COLO829 (cell line): ENCODE measurements at regions not wholly inside any gene's neighbourhood (a gene's known extent, or its start where the extent isn't known, plus 50 kb on each side); places are given as distances from the start of the nearest gene placed in this dataset.
A peak's percentile ranks its signal among the peaks of the same experiment; 100 is the strongest.
"Not testable (repeated sequence)": the region's sequence is repeated elsewhere in the genome, so short reads cannot be mapped to it uniquely, and the experiment has no call there.

Source experiments
- DNase-seq: peaks from one replicate; pipeline ENCODE4 v3.0.0; 2012; ENCODE audit warnings: low spot score

DNA sequence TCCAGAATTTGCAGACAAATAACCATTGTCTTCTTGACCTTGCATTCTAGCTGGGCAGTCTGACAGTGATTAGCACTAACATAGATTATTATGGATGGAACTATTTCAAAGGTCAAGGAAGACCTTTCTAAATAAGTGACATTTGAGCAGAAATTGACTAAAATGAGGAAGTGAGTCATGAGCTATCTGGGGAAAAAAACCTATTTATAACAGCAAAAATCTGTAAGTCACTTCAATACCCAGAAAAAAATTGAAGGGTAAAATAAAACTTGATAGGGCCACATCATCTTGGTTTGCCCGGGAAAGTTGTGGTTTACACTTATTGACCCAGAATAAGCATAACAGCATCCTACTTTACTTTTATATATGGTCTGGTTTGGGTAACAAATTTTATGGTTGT lies 414.6 kb upstream of the HS3ST1 start:
- peak; percentile 3 for DNase-seq

DNA sequence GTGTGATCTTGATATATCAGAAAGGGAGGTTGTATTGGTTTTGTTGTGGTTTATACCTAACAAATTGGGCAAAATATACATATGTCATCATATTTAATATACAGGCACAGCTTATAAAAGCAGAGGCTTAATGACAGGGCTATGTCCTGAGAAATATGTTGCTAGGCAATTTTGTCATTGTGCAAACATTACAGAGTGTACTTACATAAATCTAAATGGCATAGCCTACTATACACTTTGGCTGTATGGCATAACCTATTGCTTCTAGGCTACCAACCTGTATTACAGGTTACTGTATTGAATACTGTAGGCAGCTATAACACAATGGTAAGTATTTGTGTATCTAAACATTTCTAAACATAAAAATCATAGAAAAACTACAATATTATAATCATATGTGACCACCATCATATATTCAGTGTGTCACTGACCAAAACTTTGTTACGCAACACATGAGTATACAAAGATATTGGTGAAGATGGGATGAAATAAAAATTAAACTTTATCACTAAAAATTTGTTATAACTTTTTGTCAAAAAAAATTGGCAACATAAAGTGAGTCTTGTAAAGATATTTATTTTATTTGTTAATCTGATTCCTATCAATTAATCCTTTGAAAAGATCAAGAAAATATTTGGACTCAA lies 414.0 kb upstream of the HS3ST1 start:
- DNase-seq = no peak

DNA sequence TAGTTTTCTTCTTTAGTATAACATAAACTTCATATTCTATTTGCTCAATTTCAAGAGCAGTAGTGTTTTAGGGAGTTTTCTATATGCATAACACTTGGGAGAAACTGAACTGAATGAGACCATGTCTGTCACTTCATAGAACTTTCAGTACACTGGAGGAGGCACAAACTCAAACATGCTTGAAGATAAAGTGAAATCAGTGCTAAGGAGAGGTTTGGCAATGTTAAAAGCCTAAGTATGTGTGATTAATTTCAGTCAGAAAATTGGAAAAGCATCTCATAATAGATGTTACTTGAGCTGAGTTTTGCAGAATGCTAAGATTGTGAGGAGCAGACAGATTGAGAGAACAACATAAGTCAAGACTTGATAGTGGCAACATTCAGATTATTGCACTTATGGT lies 411.2 kb upstream of the HS3ST1 start:
- no peak for DNase-seq

DNA sequence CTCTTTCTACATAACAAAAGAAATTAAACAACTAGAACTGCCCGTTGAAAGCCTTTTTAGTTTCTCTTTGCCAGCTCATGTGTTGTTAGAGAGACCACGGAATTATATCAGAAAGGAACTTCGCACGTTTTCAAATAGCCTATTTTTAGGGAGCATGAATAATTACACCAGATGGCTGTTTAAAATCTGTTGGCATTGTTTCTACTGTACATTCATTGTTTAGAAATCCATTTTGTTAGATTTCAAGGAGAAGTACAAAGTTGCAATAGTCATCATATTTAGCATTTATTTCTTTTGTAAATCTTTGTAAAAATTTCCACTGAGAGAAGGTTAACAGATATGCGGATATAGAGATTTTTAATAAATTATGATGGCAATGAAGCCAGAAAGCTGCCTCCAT lies 403.0 kb upstream of the HS3ST1 start:
- DNase-seq = no peak

DNA sequence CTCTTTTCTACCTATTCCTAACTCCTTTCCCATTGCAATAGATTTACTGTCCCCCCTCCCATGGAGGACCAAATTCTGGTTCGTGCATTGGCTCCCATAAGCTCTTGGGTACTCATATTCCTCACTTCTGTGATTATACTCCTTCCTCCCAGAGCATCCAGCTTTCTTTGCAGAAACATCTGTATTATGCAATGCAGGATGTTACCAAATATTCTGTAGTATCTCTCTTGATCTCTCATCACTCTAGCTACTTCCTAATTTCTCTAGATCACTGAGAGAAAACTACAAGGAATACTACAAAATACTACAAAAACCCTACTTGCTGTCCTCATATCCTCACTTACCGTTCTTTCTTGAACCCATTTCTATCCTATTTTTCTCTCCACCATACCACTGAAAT lies 395.9 kb upstream of the HS3ST1 start:
- DNase-seq = no peak

DNA sequence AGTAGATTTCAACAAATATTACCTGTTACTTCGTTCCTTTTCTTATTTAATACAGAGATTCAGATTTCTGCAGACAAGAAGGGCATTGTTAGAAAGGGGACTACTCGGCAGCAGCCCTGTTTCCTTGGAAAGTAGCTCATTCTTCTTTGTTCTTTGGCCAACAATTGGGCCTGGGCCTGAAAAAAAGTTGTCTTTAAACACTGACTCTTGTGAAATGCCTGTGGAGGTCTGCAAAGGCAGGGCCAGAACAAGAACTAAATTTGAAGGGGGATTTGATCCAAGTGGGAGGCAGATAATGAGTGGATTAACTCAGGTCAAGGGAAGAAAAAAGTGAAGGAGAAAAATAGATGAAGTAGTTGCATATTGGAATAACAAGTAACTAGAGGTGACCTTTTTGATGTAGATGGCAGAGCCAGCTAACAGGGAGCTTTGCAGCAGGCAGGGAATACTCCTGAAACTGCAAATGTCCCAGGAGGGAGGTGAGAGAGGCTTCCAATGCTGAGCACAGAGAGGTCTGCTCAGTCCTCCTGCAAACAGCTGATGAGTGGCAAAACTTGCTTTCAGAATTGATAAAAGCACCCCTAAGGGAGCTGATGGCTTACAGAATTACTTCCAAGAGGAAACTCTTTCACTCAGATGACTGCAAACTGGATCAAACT lies 393.2 kb upstream of the HS3ST1 start:
- peak; percentile 3 for DNase-seq

DNA sequence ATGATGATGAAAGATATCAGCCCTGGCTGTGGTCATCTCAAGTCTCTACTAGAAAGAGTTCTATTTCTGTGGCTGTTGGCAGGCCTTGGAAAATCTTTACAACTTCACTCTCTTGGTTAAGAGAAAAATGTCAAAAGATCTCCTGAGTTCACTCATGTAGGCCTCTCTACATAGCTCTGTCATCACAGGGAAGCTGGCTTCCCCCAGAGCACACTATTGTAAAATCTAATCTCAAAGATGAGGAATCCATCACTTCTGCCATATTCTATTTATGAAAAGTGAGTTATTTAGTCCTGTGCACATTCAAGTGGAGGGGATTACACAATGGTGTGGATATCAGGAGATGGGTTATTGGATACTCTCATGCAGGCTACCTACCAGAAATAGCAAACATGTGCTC lies 388.4 kb upstream of the HS3ST1 start:
- DNase-seq = no peak

DNA sequence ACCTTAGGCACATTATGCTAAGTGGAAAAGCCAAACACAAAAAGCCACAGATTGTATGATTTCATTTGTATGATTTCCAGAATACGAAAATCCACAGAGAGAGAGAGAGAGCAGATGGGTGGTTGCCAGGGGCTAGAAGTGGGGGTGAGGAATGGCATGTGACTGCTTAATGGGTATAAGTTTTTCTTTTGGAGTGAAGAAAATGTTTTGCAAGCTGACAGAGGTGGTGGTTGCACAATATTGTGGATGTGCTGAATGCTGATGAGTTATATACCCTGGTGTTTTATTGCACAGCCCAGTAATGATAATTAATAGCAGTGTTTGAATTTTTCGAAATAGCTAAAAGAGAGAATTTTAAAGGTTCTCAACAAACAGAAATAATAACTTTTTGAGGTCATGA lies 386.1 kb upstream of the HS3ST1 start:
- no peak for DNase-seq

DNA sequence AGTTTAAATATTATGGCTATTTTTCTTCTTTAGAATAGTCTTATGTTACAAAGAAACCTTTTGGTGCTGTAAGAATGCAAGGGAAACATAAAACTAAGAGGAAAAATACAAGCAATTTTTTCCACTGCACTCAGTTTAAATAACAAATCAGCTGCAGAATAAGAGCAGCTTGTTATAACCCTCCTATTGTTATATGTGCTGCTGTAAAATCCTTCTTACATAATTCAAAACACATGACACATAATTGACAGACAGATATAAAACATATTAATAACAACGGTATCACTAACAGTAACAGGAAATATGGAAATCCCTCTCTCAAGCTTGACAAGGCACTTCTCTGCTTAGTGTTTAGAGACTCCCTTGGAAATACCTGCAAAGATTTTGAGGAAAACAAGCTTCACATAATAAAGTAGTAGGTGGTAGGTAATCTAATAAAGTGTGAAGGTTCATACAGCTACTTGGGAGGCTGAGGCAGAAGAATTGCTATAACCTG lies 385.3 kb upstream of the HS3ST1 start:
- DNase-seq = no peak

DNA sequence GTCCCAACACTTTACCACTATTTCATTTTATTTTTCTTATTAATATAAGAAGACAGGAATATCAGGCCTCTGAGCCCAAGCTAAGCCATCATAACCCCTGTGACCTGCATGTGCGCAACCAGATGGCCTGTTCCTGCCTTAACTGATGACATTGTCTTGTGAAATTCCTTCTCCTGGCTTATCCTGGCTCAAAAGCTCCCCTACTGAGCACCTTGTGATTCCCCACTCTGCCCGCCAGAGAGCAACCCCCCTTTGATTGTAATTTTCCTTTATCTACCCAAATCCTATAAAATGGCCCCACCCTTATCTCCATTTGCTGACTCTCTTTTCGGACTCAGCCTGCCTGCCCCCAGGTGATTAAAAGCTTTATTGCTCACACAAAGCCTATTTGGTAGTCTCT lies 382.8 kb upstream of the HS3ST1 start:
- not testable (repeated sequence) for DNase-seq

DNA sequence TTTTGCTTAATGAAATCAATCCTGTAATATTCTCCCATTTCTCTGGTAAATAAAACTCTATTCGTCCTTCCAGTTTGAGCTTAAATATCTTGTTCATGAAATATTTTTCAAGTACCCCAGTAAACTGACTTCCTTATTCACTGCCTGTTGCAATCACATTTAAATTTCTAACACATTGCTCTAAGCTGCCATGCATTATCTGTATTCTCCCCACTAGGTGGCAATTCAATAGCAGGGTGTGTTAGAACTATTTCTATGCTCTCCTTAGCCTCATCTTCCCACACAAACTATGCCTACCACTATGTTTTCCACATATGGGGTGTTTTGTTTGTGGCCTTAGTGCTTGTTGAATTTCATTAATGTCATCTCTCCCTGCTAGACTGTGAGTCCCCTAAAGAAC lies 377.1 kb upstream of the HS3ST1 start:
- peak; percentile 33 for DNase-seq

DNA sequence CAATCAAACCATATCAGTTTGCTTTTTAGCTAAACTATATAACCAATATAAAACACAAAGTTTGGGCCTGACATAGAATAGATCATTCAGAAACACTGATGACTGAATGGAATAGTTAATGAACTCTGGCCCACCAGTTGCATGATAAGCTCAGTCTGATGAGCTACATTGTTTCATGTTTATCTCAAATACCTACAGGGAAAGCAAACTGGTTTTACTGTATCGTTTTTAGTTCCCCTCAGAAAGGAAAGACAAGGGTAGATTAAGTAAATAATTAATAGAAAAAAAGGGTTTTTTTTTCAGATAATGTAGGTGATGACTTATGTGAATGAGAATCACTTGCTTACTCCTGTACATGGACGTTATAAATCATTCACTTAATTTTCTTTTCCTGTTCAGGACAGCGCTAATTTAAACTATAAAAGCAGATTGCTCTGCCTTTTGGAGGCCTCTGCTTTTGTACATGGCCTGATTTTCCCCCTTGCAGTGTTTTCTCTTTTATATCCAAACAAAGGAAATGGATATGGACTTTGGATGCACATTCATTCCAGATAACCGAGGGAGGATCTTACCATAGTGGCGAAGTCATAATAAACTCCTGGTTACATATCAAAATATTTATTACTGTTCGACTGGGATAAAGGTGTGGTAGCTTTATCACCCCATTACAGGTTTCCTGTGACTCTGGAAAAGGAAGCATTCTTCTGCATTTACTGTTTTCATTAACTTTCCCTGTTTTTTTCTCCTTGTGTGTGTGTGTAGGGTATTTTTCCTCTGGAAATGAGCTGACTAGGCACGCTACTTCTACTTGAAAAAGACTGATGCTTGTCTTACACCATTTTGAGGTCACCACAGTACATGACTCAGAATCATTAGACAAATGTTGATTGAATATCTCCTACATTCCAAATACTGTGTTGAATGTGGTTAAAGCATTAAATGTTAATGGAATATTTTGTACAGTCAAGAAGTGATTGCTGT lies 373.1 kb upstream of the HS3ST1 start:
- peak; percentile 1 for DNase-seq

DNA sequence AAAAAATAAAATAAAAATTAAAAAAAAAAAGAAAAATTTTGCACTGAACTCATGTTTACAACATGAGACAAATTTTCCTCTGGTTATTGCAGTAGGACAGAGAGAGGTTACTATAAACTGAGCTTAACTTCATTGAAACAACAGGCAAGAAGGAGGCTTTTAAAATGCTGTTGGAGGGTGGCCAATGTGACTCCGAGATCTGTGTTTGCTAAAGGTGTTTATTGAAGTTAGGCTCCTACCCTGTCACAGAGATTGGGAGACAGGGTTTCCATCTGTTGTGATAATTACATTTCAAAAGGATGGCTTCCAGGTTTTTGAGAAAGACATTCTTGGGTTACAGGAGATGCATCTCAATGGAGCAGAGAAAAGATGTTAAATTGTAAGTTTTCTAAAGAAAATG lies 370.5 kb upstream of the HS3ST1 start:
- DNase-seq = no peak

DNA sequence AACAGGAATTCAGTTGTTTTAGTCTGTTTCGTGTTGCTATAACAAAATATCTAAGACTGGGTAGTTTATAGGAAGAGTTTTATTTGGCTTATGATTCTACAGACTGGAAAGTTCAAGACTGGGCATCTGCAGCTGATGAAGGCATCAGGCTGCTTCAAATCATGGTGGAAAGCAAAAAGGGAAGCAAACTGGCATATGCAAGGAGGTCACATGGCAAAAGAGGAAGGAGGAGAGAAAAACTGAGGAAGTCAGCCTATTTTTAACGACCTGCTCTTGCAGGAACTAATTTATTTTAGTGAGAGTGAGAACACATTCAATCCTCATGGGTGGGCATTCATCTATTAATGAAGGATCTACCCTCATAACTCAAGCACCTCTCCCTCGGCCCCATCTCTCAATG lies 363.1 kb upstream of the HS3ST1 start:
- DNase-seq = no peak

DNA sequence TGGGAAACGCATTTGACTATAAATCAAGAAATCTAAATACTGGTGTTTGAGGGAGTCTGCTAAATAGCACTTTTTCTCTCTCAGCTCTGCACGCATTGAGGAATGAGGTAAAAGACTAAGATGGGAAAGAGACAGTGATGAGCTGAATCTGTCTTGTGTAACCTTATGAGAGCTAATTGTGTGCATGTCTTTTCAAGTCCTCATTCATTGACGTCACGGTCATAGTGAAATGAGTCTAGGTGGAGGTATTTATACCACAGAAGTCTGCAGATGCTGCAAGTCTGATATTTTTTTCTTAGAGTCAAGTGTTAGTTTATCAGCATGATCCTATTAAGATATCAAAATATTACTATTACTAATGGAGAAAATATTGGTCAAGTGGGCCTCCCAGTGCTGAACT lies 361.5 kb upstream of the HS3ST1 start:
- no peak for DNase-seq

DNA sequence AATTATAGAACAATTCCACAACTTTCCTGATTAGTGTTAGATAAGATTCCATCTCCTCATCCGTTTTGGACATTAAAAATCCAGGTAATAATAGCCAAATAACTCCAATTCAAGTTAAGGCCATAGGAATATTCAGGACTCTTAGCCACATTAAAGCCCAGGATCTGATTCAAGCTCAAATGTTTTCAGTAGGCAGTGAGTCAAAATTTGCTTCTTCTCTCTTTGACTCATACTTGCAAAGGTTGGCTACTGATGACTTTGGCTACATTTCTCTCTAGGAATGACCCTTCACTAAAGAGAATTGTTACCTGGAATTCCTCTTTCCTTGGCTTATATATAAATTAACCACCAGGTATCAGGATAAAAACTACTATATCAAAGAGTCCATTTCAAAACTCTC lies 354.9 kb upstream of the HS3ST1 start:
- no peak for DNase-seq

DNA sequence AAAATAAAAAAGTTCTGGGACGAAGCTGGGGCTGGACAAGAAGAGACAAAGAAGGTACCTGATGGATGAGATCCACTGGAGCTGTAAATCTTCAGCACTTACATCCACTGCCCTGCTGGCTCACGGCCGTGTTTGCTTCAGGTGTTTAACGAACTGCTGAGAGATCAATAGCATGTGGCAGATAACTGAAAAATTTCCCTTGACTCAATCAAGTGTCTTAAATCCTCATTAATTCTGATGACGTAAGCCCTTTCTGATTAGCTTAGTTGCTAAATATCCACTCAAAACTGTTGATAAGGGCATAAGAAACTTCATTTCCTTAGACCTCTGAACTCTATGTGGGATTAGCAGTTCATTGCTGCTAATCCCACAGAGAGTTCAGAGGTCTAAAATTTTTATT lies 354.2 kb upstream of the HS3ST1 start:
- no peak for DNase-seq

DNA sequence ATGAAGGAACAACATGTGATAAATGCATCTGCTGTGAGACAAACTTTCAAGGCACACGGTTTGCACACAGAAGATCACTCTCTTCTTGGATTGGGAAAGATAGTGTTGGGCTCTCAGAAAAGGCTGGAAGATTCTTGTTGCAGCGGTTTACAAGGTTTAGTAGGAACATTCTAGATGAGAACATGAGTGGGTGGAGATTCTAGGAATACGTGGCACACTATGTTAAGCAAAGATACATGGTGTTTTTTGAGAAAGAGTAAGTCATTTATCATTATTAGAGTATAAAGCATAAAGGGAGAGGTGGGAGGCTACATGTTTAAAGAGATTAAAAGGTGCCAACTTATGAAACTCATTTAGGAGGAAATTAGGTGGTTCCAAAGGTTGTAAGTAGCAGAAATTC lies 348.8 kb upstream of the HS3ST1 start:
- no peak for DNase-seq

DNA sequence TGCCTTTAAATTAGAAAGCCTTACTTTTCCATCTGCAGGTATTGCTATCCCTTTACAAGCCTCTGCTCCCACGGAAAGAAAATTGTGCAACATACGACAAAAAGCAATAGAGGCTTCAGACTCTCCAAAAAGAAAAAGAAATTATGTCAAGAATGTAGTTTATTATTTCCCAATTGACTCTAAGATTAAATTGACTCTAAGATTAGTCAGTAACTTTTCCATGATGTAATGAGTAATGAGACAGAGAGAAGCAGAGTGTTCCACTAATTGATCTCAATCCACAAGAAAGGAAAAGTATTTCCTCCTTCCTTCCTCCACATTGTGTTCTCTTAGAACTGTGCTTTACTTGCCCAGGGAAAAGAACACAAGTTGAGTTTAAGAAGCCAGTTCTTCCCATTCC lies 345.7 kb upstream of the HS3ST1 start:
- no peak for DNase-seq

DNA sequence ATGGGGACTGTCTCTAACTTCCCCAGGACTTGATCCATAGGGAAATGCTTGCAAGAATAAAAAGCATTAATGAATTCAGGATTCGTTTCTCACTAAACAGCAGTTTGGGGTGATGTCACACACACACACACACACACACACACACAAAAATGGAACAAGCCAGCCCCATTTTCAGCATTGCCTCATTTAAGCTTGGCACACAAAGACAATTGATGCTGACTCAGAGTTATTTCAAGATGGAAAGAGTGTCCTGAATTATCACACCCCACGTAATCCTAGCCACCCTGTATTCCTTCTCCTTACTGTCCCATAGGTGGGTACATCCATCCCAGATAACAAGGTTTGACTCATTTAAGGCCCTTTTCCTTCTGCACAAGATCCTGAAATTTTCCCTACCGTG lies 345.1 kb upstream of the HS3ST1 start:
- no peak for DNase-seq

DNA sequence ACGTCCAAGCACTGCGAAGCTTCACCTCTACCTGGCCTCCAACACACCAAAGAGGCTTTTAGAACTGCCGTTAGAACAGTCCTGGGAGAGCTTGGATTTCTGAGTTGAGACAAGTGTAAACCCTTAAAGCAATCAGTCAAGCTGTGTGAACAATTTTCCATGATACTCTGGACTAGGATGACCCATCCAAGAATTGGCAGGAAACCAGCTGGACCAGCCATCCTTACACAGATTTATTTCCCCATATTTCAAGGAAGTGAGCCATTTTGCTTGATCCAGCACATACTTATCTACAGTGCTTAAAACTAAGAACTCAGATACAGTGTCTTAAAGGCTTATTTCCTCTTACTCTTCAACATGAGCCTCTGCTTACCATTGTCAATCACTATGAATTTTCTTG lies 340.7 kb upstream of the HS3ST1 start:
- no peak for DNase-seq

DNA sequence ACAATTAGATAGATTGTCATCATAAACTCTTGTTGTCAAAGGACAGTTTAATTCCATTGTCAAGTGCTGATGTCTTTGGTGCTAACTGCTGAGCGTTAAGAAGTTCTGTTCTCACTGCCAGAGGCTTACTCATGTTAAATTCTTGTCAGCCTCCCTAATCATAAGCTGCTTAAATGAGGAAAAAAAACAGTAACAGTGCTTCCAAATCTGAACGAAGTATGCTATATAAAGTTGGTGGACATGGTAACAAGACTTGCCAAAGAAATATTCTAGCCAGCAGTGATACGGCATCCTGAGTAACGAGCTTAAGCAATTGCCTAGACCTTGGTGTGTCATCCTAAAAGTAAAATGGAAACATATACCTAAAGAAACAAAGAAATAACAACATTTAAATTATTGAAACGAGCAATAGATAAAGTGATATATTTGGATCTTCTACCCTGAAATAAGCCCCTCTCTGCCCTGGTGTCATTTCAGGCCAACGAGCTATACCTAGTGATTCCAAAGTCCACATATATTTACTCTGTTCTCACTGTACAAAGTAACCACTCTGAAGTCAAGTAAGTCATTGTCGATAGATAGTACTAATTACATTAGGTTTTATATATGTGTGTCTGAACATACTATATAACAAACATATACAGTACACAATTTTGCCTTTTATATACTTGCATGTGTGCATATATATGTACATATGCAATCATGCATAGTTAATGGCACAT lies 339.7 kb upstream of the HS3ST1 start:
- DNase-seq = no peak
